ENCODE measurements at regions not wholly inside any gene's neighbourhood (a gene's known extent, or its start where the extent isn't known, plus 50 kb on each side); places are given as distances from the start of the nearest gene placed in this dataset.

DNA sequence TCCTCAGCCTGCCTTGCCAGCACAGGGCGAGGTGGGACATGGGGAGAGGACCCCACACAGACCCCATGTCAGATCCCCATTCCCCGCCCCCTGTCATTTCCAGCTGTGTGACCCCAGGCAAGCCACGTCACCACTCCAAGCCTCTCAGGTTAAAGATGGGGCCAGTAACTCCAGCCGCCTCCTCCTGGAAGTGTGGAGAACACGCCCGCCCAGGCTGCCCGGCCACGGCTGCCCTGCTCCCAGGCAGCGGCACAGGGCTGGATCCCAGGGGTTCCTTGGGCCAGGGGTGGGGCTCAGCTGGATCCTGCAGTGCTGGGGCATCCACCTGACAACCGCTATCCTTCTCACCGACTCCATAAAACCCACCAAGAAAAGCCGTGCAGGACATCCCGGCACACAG lies 86.1 kb downstream of the PDGFA start:
- DNase-seq (ENCODE audit: low spot score), result no peak
- in situ Hi-C loops (cut with MboI; ENCODE audit: low pct_unique_long_range_greater_than_20kb, low sequenced_read_pairs, unreplicated experiment), result no loop called here
- TF ChIP-seq CTCF (IDR thresholded peaks at IDR 0.05; ENCODE audit: extremely low read depth, insufficient read depth, missing control alignments), result no peak

GRCh38 chr7:434891-435629 lies 84.6 kb downstream of the PDGFA start:
- TF ChIP-seq CTCF (IDR thresholded peaks at IDR 0.05; ENCODE audit: extremely low read depth, insufficient read depth, missing control alignments), result no peak
- DNase-seq (ENCODE audit: low spot score), result no peak
- in situ Hi-C loops (cut with MboI; ENCODE audit: low pct_unique_long_range_greater_than_20kb, low sequenced_read_pairs, unreplicated experiment), result no loop called here

DNA sequence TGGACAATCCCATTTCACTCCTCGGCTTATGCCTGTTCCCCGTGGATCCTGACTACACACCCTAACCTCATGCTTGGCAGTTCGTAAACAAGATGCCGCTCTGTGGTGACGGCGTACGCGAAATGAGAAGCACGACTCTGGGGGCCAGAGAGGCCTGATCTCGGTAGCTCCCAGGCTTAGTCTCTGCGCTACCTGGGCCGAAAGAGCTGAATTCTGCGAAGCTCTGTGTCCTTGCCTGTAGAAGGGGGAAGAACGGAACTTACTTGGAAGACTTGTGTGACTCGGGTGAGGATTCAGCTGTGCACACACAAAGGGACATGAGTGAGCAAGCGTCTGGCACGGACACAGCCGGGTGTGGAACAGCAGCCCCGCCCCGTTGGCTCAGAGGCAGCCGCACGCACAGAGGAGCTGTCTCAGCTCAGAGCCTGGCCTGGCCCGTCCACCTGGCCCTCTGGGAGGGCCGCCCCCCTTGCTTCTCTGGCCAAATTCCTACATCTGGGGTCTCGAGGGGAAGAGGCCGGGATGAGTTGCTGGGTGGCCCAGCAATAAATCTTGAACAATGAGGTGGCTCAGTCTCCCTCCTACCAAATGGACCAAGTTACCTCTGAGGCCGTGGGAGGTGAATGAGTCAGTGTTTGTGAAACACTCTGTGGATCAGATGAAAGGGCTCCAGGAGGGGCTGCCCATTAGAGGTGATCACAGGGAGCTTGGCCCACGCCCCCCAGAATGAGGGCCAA lies 83.8 kb downstream of the PDGFA start:
- DNase-seq (ENCODE audit: low spot score), result no peak

DNA sequence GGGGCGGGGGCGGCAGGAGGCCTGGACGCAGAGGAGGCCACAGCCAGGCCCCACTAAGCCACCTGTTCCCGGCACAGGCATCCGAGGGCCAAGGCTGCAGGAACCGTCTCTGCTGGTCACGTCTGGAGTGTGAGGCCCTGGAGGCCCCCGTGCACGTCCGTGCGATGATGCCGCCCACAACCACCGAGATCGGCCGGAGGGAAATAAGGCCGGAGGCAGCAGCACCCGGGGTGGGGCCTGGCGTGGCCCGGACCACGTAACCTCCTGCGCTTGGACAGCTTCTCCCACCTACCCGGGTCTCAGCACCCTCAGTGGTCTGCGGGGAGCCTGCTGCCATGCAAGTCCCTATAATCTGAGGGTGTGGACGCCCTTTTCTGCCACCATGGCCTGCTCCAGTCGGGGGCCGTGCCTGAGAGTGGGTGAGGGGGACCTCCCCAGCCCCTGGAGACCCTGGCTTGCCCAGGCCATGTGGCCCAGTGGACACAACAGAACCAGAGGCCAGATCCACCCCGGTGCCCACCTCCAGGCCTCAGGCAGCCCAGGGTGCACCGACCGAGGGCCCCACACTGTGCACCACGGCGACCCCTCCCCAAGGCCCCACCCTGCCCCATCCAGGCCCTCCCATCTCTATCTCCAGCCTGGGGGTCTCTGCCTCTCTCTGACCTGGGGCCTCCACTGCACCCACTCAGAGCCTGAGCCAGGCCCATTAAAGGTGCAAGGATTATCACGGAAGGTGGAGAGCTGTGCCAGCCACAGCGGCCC lies 83.1 kb downstream of the PDGFA start:
- DNase-seq (ENCODE audit: low spot score), result no peak
- in situ Hi-C loops (cut with MboI; ENCODE audit: low pct_unique_long_range_greater_than_20kb, low sequenced_read_pairs, unreplicated experiment), result no loop called here
- TF ChIP-seq CTCF (IDR thresholded peaks at IDR 0.05; ENCODE audit: extremely low read depth, insufficient read depth, missing control alignments), result no peak

More for the DNA sequence above, 83.8 kb downstream of the PDGFA start:
- no peak for TF ChIP-seq CTCF (IDR thresholded peaks at IDR 0.05; ENCODE audit: extremely low read depth, insufficient read depth, missing control alignments)
- in situ Hi-C loops (cut with MboI; ENCODE audit: low pct_unique_long_range_greater_than_20kb, low sequenced_read_pairs, unreplicated experiment), result no loop called here

- in situ Hi-C loops (cut with MboI; ENCODE audit: low pct_unique_long_range_greater_than_20kb, low sequenced_read_pairs, unreplicated experiment), result no loop called here
- no peak for TF ChIP-seq CTCF (IDR thresholded peaks at IDR 0.05; ENCODE audit: extremely low read depth, insufficient read depth, missing control alignments)
- no peak for DNase-seq (ENCODE audit: low spot score)
Observed at GRCh38 chr7:437329-438251, 82.1 kb downstream of the PDGFA start.

DNA sequence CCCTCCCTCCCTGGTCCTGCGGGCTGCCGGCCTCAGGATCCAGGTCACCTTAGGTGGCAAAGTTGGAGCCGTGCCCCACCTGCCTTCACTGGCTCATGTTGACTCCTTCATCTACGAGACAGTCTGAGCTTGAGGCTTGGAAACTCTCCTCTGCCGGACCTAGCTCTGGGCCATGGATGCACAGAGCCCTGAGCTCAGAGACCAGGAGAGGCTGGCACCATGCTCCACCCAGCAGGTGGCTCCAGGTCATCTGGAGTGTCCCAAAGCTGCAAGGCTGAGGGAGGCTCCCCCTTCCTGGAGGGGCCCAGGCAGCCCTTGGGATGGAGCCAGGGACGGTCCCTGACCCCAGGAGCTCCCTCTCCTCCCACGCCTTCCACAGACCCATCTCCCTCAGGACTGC lies 81.3 kb downstream of the PDGFA start:
- in situ Hi-C loops (cut with MboI; ENCODE audit: low pct_unique_long_range_greater_than_20kb, low sequenced_read_pairs, unreplicated experiment), result no loop called here
- no peak for DNase-seq (ENCODE audit: low spot score)
- no peak for TF ChIP-seq CTCF (IDR thresholded peaks at IDR 0.05; ENCODE audit: extremely low read depth, insufficient read depth, missing control alignments)
